ENCODE measurements at regions not wholly inside any gene's neighbourhood (a gene's known extent, or its start where the extent isn't known, plus 50 kb on each side); places are given as distances from the start of the nearest gene placed in this dataset.

DNA sequence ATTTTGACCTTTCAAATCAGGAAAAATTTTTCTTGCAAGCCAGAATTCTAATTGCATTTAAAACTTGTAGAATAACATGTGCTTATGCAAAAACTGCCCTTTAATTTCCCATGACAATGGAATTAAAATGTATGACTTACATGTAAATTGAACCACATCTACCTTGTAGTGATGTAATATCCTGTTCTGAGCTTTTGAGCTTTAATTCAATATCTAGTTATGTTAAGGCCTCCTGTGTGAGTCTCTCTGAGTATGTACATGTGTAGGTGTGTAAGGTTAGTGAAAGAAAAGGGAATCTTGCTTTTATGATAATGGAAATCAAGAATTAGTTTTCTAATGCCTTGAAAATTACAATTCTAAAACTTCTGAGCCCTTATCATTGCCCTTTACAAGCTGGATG, 344.8 kb upstream of the AKR1E2 start:
- no peaks in the 10 kb centered on the region for H3K27me3 Mint-ChIP-seq (ENCODE audit: low read depth)
- no peak overlapping the region for H3K27ac Mint-ChIP-seq
- no peaks in the 10 kb centered on the region for H3K4me1 Mint-ChIP-seq
- H3K36me3 Mint-ChIP-seq = no peaks in the 10 kb centered on the region
- no peak overlapping the region for H3K4me3 Mint-ChIP-seq
- DNase-seq (ENCODE audit: low spot score in 2 of 2, unreplicated experiment in 2 of 2) = no peak
- TF ChIP-seq, protein P1, sequence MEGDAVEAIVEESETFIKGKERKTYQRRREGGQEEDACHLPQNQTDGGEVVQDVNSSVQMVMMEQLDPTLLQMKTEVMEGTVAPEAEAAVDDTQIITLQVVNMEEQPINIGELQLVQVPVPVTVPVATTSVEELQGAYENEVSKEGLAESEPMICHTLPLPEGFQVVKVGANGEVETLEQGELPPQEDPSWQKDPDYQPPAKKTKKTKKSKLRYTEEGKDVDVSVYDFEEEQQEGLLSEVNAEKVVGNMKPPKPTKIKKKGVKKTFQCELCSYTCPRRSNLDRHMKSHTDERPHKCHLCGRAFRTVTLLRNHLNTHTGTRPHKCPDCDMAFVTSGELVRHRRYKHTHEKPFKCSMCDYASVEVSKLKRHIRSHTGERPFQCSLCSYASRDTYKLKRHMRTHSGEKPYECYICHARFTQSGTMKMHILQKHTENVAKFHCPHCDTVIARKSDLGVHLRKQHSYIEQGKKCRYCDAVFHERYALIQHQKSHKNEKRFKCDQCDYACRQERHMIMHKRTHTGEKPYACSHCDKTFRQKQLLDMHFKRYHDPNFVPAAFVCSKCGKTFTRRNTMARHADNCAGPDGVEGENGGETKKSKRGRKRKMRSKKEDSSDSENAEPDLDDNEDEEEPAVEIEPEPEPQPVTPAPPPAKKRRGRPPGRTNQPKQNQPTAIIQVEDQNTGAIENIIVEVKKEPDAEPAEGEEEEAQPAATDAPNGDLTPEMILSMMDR (IDR thresholded peaks at IDR 0.05; ENCODE audit: unreplicated experiment) = no peak
- H3K9me3 Mint-ChIP-seq = no peaks in the 10 kb centered on the region

DNA sequence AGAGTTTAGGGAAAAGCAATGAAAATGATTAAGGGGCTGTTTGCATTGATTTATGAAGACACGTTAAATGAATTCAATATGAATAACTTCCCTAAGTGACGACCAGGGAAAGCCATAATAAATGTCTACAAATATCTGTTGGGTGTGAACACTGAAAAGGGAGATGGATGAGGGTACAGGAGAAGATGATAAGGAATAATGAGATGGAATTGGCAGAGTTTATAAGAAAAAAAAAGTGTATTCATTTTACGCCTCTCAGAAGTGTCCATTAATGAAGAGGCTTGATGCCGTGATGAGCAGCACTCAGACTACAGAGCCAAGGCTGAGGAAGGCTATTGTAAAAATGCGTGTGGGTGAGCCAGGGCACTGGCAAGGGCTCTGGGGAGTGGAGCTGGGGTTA, 346.7 kb upstream of the AKR1E2 start:
- Mint-ChIP-seq H3K4me3 (no peak overlapping the region), H3K4me1 (peaks cover 5% of the 10 kb centered on the region), H3K27me3 (ENCODE audit: low read depth) (no peaks in the 10 kb centered on the region), H3K9me3 (no peaks in the 10 kb centered on the region), H3K27ac (no peak overlapping the region), H3K36me3 (no peaks in the 10 kb centered on the region)
- TF ChIP-seq, protein P1 (IDR thresholded peaks at IDR 0.05; ENCODE audit: unreplicated experiment) = no peak
- no peak for DNase-seq (ENCODE audit: low spot score in 2 of 2, unreplicated experiment in 2 of 2)

DNA sequence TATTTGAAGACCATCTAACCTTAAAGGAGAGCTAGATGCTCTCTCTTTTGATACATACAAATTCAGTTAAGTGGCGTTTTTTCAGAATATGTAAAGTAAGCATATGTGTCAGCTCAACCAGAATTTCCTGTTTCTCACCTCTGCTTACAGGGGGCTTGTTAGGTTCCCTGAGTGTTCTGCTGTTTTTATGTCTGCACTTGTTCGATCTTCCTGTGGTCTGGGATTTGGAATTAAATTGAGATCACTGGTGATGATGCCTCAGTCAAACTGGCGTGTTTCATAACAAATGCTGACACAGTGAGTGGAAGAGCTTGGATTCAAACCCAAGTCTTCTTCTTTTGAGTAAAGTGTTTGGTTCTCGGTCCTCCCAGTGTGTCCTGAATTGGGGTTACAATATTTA, 348.3 kb upstream of the AKR1E2 start:
- H3K4me3 Mint-ChIP-seq = no peak overlapping the region
- H3K9me3 Mint-ChIP-seq = no peaks in the 10 kb centered on the region
- H3K27ac Mint-ChIP-seq = no peak overlapping the region
- no peak for DNase-seq (ENCODE audit: low spot score in 2 of 2, unreplicated experiment in 2 of 2)
- H3K4me1 Mint-ChIP-seq = peaks cover 13% of the 10 kb centered on the region
- no peaks in the 10 kb centered on the region for H3K36me3 Mint-ChIP-seq
- H3K27me3 Mint-ChIP-seq (ENCODE audit: low read depth) = no peaks in the 10 kb centered on the region
- TF ChIP-seq, protein P1 (IDR thresholded peaks at IDR 0.05; ENCODE audit: unreplicated experiment) = no peak

DNA sequence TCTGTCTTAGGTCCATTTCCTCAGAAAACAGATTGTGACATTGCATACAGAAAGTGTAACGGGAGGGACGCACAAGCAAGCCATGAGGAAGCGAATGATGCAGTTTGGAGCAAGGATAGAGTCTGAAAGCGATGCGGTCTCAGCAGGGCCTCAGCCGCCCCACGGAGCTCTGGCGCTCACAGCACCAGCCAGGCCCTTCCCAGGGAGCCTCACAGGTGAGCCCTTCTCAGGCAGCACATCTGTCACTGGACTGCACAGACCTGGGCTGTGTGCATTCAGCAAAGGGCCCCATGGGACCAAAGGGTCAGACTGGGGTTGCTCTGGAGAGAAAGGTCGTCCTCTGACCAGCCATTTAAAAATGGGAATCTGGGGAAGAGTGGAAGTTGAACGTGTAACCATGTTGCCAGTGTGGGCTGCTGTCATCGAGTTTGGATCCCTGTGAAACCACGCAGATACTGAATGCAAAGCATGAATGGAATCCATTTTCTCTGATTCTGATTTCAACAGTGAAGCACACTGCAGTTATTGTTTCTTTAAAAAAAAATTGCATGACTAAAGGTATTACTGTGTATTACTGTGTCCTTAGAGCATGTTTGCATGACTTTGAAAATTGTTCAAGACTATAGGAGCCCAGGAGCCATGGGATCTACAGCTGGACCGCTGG, 350.0 kb upstream of the AKR1E2 start:
- no peak overlapping the region for H3K27ac Mint-ChIP-seq
- H3K4me1 Mint-ChIP-seq = peaks cover 13% of the 10 kb centered on the region
- DNase-seq (ENCODE audit: low spot score in 2 of 2, unreplicated experiment in 2 of 2) = no peak
- TF ChIP-seq, protein P1 (IDR thresholded peaks at IDR 0.05; ENCODE audit: unreplicated experiment) = no peak
- no peaks in the 10 kb centered on the region for H3K9me3 Mint-ChIP-seq
- no peak overlapping the region for H3K4me3 Mint-ChIP-seq
- H3K27me3 Mint-ChIP-seq (ENCODE audit: low read depth) = no peaks in the 10 kb centered on the region
- no peaks in the 10 kb centered on the region for H3K36me3 Mint-ChIP-seq

DNA sequence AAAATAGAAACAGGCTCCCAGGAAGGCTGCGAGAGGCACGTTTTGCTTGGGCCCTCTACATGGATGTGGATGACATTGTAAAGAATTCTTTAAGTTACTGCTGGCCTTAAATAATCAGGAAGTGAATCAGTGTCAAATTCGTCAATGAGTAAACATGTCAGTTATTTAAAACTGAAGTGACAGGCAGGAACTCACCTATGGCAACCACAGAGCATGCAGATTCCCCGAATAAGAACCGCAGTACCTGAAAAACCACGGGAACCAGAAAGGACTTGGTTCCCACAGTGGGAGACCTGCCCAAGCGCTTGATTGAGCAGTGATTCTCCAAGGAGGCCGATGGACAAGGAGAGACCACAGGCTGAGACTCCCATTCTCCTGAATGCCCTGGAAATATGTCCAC, 351.2 kb upstream of the AKR1E2 start:
- no peaks in the 10 kb centered on the region for H3K36me3 Mint-ChIP-seq
- no peaks in the 10 kb centered on the region for H3K9me3 Mint-ChIP-seq
- no peaks in the 10 kb centered on the region for H3K27me3 Mint-ChIP-seq (ENCODE audit: low read depth)
- TF ChIP-seq, protein P1 (IDR thresholded peaks at IDR 0.05; ENCODE audit: unreplicated experiment) = no peak
- H3K27ac Mint-ChIP-seq = no peak overlapping the region
- DNase-seq (ENCODE audit: low spot score in 2 of 2, unreplicated experiment in 2 of 2) = no peak
- H3K4me3 Mint-ChIP-seq = no peak overlapping the region
- H3K4me1 Mint-ChIP-seq = peaks cover 23% of the 10 kb centered on the region

DNA sequence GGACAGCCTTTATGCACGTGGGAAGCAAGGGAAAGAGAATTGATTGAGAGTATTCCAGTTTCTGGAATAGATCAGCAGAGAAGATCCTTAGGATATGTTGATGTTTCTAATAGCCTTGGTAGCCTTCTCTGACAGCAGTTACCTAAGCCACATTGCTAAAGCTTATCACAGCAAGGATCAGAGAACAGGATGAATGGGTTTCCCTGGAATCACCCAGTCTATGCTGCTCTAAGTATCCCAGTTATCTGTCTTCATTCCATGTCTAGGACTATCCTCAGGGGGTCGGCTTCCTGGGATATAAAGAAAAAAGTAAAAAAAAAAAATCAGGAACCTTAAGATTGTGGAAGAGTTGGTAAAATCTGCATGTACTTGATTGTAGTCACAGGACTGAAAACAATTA, 352.0 kb upstream of the AKR1E2 start:
- H3K36me3 Mint-ChIP-seq = no peaks in the 10 kb centered on the region
- no peaks in the 10 kb centered on the region for H3K27me3 Mint-ChIP-seq (ENCODE audit: low read depth)
- H3K9me3 Mint-ChIP-seq = no peaks in the 10 kb centered on the region
- TF ChIP-seq, protein P1 (IDR thresholded peaks at IDR 0.05; ENCODE audit: unreplicated experiment) = no peak
- peaks cover 27% of the 10 kb centered on the region for H3K4me1 Mint-ChIP-seq
- no peak overlapping the region for H3K4me3 Mint-ChIP-seq
- no peak for DNase-seq (ENCODE audit: low spot score in 2 of 2, unreplicated experiment in 2 of 2)
- H3K27ac Mint-ChIP-seq = no peak overlapping the region
